HCT116 (cell line): ENCODE measurements at regions not wholly inside any gene's neighbourhood (a gene's known extent, or its start where the extent isn't known, plus 50 kb on each side); places are given as distances from the start of the nearest gene placed in this dataset.

Experiments used
- ATAC-seq: fragments of 200-7000 bp; cut with Tn5 transposase; 2 replicates; pipeline ENCODE4 v1.9.1; 2020; ENCODE audit warnings: mild to moderate bottlenecking, moderate library complexity
- BruUV-seq: library from RNA; stranded (reverse); fragments of 400-500 nt; replicated peaks from 2 replicates; lab custom pipeline; 2021; lab: Mats Ljungman, UMichigan
- CTCF ChIA-PET: fragments of 300-600 bp; sonication (Branson Sonifier 250); formaldehyde crosslinking; loops from one replicate; lab custom pipeline; 2021; ENCODE audit warnings: antibody characterized with exemption; lab: Charles Lee
- POLR2A ChIA-PET: fragments of 300-600, 350-600 bp; sonication (Branson Sonifier 250); formaldehyde crosslinking; loops from one replicate; lab custom pipeline; 2021; ENCODE audit warnings: antibody characterized with exemption; lab: Charles Lee
- RAD21 ChIA-PET, 2 experiments: fragments of 300-600 bp; sonication (Branson Sonifier 250); formaldehyde crosslinking; loops; one replicate each; lab custom pipeline; 2023; ENCODE audit warnings: low total read pairs in 2 of 2; ENCODE audit not compliant: uncharacterized antibody in 2 of 2, unreplicated experiment in 2 of 2, low non-redundant PET in 1 of 2; lab: Charles Lee
- DNase-seq: peaks from one replicate; pipeline ENCODE4 v3.0.0-alpha.2; 2010; ENCODE audit warnings: low read depth, low spot score
- H2AFZ ChIP-seq: fragments of 200-600 bp; shearing (Covaris generic), sonication (generic); 2 replicates; pipeline ENCODE4 v1.6.1; 2017; ENCODE audit warnings: low read depth, mixed run types, mixed read lengths, antibody characterized with exemption, low read length; ENCODE audit not compliant: poor library complexity, severe bottlenecking
- H3K27ac ChIP-seq: 2 replicates; pipeline ENCODE4 v1.5.1; 2012; ENCODE audit warnings: low read depth, low read length
- H3K27me3 ChIP-seq: fragments of 200-600 bp; sonication (generic); 2 replicates; pipeline ENCODE4 v1.6.1; 2016; ENCODE audit warnings: mixed run types, low read length, mixed read lengths; ENCODE audit not compliant: insufficient read depth
- H3K36me3 ChIP-seq, 2 experiments: fragments of 200-500 bp in 1 of 2; fragments of 200-600 bp in 1 of 2; sonication (Bioruptor generic) in 1 of 2; sonication (generic) in 1 of 2; 2 replicates each; pipeline versions ENCODE4 v1.5.1 to v1.6.1; 2014 to 2016; ENCODE audit warnings: low read length in 2 of 2, inconsistent platforms in 1 of 2, mixed read lengths in 1 of 2, mixed run types in 1 of 2; ENCODE audit not compliant: insufficient read depth in 2 of 2, control insufficient read depth in 1 of 2
- H3K4me1 ChIP-seq, 2 experiments: fragments of 200-600 bp in 1 of 2; sonication (generic) in 1 of 2; 2 replicates each; pipeline versions ENCODE4 v1.5.1 to v1.6.1; 2012 to 2017; ENCODE audit warnings: low read length in 2 of 2, inconsistent platforms in 1 of 2, mild to moderate bottlenecking in 1 of 2, mixed read lengths in 1 of 2, mixed run types in 1 of 2, moderate library complexity in 1 of 2; ENCODE audit not compliant: insufficient read depth in 2 of 2, control insufficient read depth in 1 of 2
- H3K4me2 ChIP-seq: fragments of 200-600 bp; sonication (generic); 2 replicates; pipeline ENCODE4 v1.6.1; 2017; ENCODE audit warnings: mixed run types, low read length, mixed read lengths
- H3K4me3 ChIP-seq, 2 experiments: fragments of 200-600 bp in 1 of 2; sonication (generic) in 1 of 2; replicated peaks in 1 of 2; 2 replicates each; pipeline ENCODE4 v1.5.1; 2011 to 2016; ENCODE audit warnings: low read length in 2 of 2, control low read depth in 1 of 2, low read depth in 1 of 2, mild to moderate bottlenecking in 1 of 2, mixed read lengths in 1 of 2, mixed run types in 1 of 2
- H3K79me2 ChIP-seq: fragments of 200-600 bp; sonication (generic); 2 replicates; pipeline ENCODE4 v1.6.1; 2017; ENCODE audit warnings: mild to moderate bottlenecking, mixed run types, low read length, moderate library complexity, mixed read lengths; ENCODE audit not compliant: insufficient read depth
- H3K9ac ChIP-seq: fragments of 200-600 bp; sonication (generic); 2 replicates; pipeline ENCODE4 v1.6.1; 2016; ENCODE audit warnings: low read length, mixed read lengths
- H3K9me2 ChIP-seq: fragments of 200-600 bp; sonication (generic), shearing (Covaris generic); 2 replicates; pipeline ENCODE4 v1.6.1; 2017; ENCODE audit warnings: mixed run types, mild to moderate bottlenecking, moderate library complexity; ENCODE audit not compliant: insufficient read depth
- H3K9me3 ChIP-seq, 2 experiments: fragments of 200-500 bp in 1 of 2; fragments of 200-600 bp in 1 of 2; sonication (Bioruptor generic) in 1 of 2; sonication (generic) in 1 of 2; 2 replicates each; pipeline ENCODE4 v1.6.1; 2014 to 2017; ENCODE audit warnings: low read length in 2 of 2, mixed read lengths in 2 of 2, inconsistent platforms in 1 of 2, low read depth in 1 of 2, mild to moderate bottlenecking in 1 of 2, mixed run types in 1 of 2, moderate library complexity in 1 of 2; ENCODE audit not compliant: control insufficient read depth in 1 of 2, insufficient read depth in 1 of 2
- H4K20me1 ChIP-seq: fragments of 200-600 bp; sonication (generic), shearing (Covaris generic); 2 replicates; pipeline ENCODE4 v1.6.1; 2017; ENCODE audit warnings: mixed run types, mild to moderate bottlenecking, moderate library complexity; ENCODE audit not compliant: insufficient read depth
- ATF3 ChIP-seq: IDR thresholded peaks from 2 replicates; pipeline ENCODE4 v1.6.1; 2012
- CBX3 ChIP-seq: IDR thresholded peaks from 2 replicates; pipeline ENCODE4 v1.6.1; 2012; ENCODE audit warnings: low read depth
- EZH2 ChIP-seq: fragments of 200-600 bp; sonication (generic); IDR thresholded peaks from 2 replicates; pipeline ENCODE4 v1.6.1; 2017; ENCODE audit warnings: antibody characterized with exemption, mixed run types
- EZH2phosphoT487 ChIP-seq: fragments of 200-600 bp; IDR thresholded peaks from 2 replicates; pipeline ENCODE4 v1.6.1; 2018; ENCODE audit warnings: antibody characterized with exemption, borderline replicate concordance
- FOSL1 ChIP-seq: IDR thresholded peaks from 2 replicates; pipeline ENCODE4 v1.6.1; 2012; ENCODE audit warnings: low read depth
- POLR2A ChIP-seq: IDR thresholded peaks from 2 replicates; pipeline ENCODE4 v1.7.0; 2011; ENCODE audit warnings: borderline replicate concordance; ENCODE audit not compliant: insufficient read depth, insufficient read length; ENCODE audit errors: extremely low read depth
- POLR2AphosphoS5 ChIP-seq: IDR thresholded peaks from 2 replicates; pipeline ENCODE4 v1.6.1; 2011; ENCODE audit warnings: mild to moderate bottlenecking, low read depth, low read length, moderate library complexity
- RAD21 ChIP-seq: IDR thresholded peaks from 2 replicates; pipeline ENCODE4 v1.6.1; 2012; ENCODE audit warnings: low read depth, mild to moderate bottlenecking
- SIN3A ChIP-seq: IDR thresholded peaks from 2 replicates; pipeline ENCODE4 v1.6.1; 2012; ENCODE audit warnings: low read depth
- TCF7L2 ChIP-seq: IDR thresholded peaks from 2 replicates; pipeline ENCODE4 v1.7.0; 2011; ENCODE audit warnings: borderline replicate concordance, inconsistent platforms; ENCODE audit not compliant: insufficient read depth, insufficient read length; ENCODE audit errors: extremely low read depth
- YY1 ChIP-seq: IDR thresholded peaks from 2 replicates; pipeline ENCODE4 v1.6.1; 2011; ENCODE audit warnings: low read length, low read depth, moderate library complexity, mild to moderate bottlenecking; ENCODE audit not compliant: insufficient replicate concordance; ENCODE audit errors: extremely low read depth
- intact Hi-C: fragments of 100-400 bp; cut with micrococcal nuclease; formaldehyde crosslinking; loops from 2 replicates; pipeline ENCODE4 v1.10.0; 2022
- TF ChIP-seq, protein P1 (sequence below): IDR thresholded peaks from 2 replicates; pipeline ENCODE4 v1.6.1; 2012; ENCODE audit warnings: low read depth
- TF ChIP-seq, protein P2 (sequence below): IDR thresholded peaks from 2 replicates; pipeline ENCODE4 v1.6.1; 2012

- H2AFZ ChIP-seq: no peak overlapping the region
- ChIA-PET CTCF (no interaction called here), POLR2A (no interaction called here), RAD21 (no interaction called here)
- no peak for DNase-seq
- no peak overlapping the region for H3K4me2 ChIP-seq
- H3K4me1 ChIP-seq: no peaks in the 10 kb centered on the region
- H3K79me2 ChIP-seq: no peaks in the 10 kb centered on the region
- intact Hi-C loops: no loop called here
- no peaks in the 10 kb centered on the region for H3K36me3 ChIP-seq
- BruUV-seq: no TSS peak
- TF ChIP-seq EZH2: no peak
- TF ChIP-seq YY1: no peak
- no peak for TF ChIP-seq RAD21
- TF ChIP-seq, protein P1, sequence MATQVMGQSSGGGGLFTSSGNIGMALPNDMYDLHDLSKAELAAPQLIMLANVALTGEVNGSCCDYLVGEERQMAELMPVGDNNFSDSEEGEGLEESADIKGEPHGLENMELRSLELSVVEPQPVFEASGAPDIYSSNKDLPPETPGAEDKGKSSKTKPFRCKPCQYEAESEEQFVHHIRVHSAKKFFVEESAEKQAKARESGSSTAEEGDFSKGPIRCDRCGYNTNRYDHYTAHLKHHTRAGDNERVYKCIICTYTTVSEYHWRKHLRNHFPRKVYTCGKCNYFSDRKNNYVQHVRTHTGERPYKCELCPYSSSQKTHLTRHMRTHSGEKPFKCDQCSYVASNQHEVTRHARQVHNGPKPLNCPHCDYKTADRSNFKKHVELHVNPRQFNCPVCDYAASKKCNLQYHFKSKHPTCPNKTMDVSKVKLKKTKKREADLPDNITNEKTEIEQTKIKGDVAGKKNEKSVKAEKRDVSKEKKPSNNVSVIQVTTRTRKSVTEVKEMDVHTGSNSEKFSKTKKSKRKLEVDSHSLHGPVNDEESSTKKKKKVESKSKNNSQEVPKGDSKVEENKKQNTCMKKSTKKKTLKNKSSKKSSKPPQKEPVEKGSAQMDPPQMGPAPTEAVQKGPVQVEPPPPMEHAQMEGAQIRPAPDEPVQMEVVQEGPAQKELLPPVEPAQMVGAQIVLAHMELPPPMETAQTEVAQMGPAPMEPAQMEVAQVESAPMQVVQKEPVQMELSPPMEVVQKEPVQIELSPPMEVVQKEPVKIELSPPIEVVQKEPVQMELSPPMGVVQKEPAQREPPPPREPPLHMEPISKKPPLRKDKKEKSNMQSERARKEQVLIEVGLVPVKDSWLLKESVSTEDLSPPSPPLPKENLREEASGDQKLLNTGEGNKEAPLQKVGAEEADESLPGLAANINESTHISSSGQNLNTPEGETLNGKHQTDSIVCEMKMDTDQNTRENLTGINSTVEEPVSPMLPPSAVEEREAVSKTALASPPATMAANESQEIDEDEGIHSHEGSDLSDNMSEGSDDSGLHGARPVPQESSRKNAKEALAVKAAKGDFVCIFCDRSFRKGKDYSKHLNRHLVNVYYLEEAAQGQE: no peak
- no peak for TF ChIP-seq EZH2phosphoT487
- TF ChIP-seq, protein P2, sequence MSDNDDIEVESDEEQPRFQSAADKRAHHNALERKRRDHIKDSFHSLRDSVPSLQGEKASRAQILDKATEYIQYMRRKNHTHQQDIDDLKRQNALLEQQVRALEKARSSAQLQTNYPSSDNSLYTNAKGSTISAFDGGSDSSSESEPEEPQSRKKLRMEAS: no peak
- no peaks in the 10 kb centered on the region for H3K9me2 ChIP-seq
- no peak for ATAC-seq
- no peak overlapping the region for H3K4me3 ChIP-seq
- H4K20me1 ChIP-seq: no peaks in the 10 kb centered on the region
- no peak overlapping the region for H3K9ac ChIP-seq
- H3K9me3 ChIP-seq: no peaks in the 10 kb centered on the region
- no peak overlapping the region for H3K27ac ChIP-seq
- H3K27me3 ChIP-seq: no peaks in the 10 kb centered on the region
These were observed 333.5 kb downstream of the SIPA1L2 start for GRCh38 chr1:232296461-232296860.

- H3K27me3 ChIP-seq: no peaks in the 10 kb centered on the region
- H4K20me1 ChIP-seq: no peaks in the 10 kb centered on the region
- BruUV-seq: no TSS peak
- no peaks in the 10 kb centered on the region for H3K9me3 ChIP-seq
- H3K36me3 ChIP-seq: no peaks in the 10 kb centered on the region
- ChIA-PET CTCF (no interaction called here), POLR2A (no interaction called here), RAD21 (no interaction called here)
- no peaks in the 10 kb centered on the region for H3K79me2 ChIP-seq
- ATAC-seq: no peak
- intact Hi-C loops: no loop called here
- H3K9ac ChIP-seq: no peak overlapping the region
- no peak overlapping the region for H3K27ac ChIP-seq
- no peak overlapping the region for H3K4me3 ChIP-seq
- no peak for DNase-seq
- H3K4me2 ChIP-seq: no peak overlapping the region
- H2AFZ ChIP-seq: no peak overlapping the region
- H3K9me2 ChIP-seq: no peaks in the 10 kb centered on the region
- no peaks in the 10 kb centered on the region for H3K4me1 ChIP-seq
- TF ChIP-seq, protein P1: no peak
- TF ChIP-seq POLR2A (no peak), SIN3A (no peak), CBX3 (no peak), ATF3 (no peak), EZH2phosphoT487 (no peak), POLR2AphosphoS5 (no peak), FOSL1 (no peak), TCF7L2 (no peak)
- TF ChIP-seq, protein P2: no peak
These were observed 336.6 kb downstream of the SIPA1L2 start for GRCh38 chr1:232293361-232293760.
